ENCODE measurements at regions not wholly inside any gene's neighbourhood (a gene's known extent, or its start where the extent isn't known, plus 50 kb on each side); places are given as distances from the start of the nearest gene placed in this dataset.

GRCh38 chr9:115633104-115633503 lies 515.1 kb upstream of the TNC start:
- DNase-seq (ENCODE audit: extremely low read depth, low read depth), result peak; percentile 69
- TF ChIP-seq CTCF (IDR thresholded peaks at IDR 0.05; ENCODE audit: low read depth, low read length), result no peak

GRCh38 chr9:115635680-115636383 lies 517.8 kb upstream of the PAPPA start:
- TF ChIP-seq CTCF (IDR thresholded peaks at IDR 0.05; ENCODE audit: low read depth, low read length), result no peak
- DNase-seq (ENCODE audit: extremely low read depth, low read depth), result no peak

- no peak for TF ChIP-seq CTCF (IDR thresholded peaks at IDR 0.05; ENCODE audit: low read depth, low read length)
- no peak for DNase-seq (ENCODE audit: extremely low read depth, low read depth)
Observed at GRCh38 chr9:115636596-115636995, 517.0 kb upstream of the PAPPA start.

- DNase-seq (ENCODE audit: extremely low read depth, low read depth), result no peak
- TF ChIP-seq CTCF (IDR thresholded peaks at IDR 0.05; ENCODE audit: low read depth, low read length), result no peak
Observed at GRCh38 chr9:115637661-115638060, 515.9 kb upstream of the PAPPA start.

- DNase-seq (ENCODE audit: extremely low read depth, low read depth), result no peak
- TF ChIP-seq CTCF (IDR thresholded peaks at IDR 0.05; ENCODE audit: low read depth, low read length), result no peak
Observed at GRCh38 chr9:115640887-115641286, 512.7 kb upstream of the PAPPA start.

- no peak for DNase-seq (ENCODE audit: extremely low read depth, low read depth)
- TF ChIP-seq CTCF (IDR thresholded peaks at IDR 0.05; ENCODE audit: low read depth, low read length), result no peak
Observed at GRCh38 chr9:115642285-115642684, 511.3 kb upstream of the PAPPA start.

- no peak for TF ChIP-seq CTCF (IDR thresholded peaks at IDR 0.05; ENCODE audit: low read depth, low read length)
- DNase-seq (ENCODE audit: extremely low read depth, low read depth), result no peak
Observed at GRCh38 chr9:115643948-115644727, 509.5 kb upstream of the PAPPA start.

All from AG09319 (cell line).